Retinal pigment epithelial cell (primary cell): ENCODE measurements at regions not wholly inside any gene's neighbourhood (a gene's known extent, or its start where the extent isn't known, plus 50 kb on each side); places are given as distances from the start of the nearest gene placed in this dataset.

Experiments used
- DNase-seq: peaks from one replicate; pipeline ENCODE4 v3.0.0-alpha.2; 2010; ENCODE audit warnings: low read depth
- H3K4me3 ChIP-seq: 2 replicates; pipeline ENCODE4 v1.5.1; 2011; ENCODE audit warnings: mild to moderate bottlenecking, low read length, control low read depth, moderate library complexity
- TF ChIP-seq, protein P1 (sequence below): conservative IDR thresholded peaks from 2 replicates; pipeline ENCODE4 v1.5.1; 2011; ENCODE audit warnings: low read depth, low read length, control low read depth, inconsistent platforms

- TF ChIP-seq, protein P1, sequence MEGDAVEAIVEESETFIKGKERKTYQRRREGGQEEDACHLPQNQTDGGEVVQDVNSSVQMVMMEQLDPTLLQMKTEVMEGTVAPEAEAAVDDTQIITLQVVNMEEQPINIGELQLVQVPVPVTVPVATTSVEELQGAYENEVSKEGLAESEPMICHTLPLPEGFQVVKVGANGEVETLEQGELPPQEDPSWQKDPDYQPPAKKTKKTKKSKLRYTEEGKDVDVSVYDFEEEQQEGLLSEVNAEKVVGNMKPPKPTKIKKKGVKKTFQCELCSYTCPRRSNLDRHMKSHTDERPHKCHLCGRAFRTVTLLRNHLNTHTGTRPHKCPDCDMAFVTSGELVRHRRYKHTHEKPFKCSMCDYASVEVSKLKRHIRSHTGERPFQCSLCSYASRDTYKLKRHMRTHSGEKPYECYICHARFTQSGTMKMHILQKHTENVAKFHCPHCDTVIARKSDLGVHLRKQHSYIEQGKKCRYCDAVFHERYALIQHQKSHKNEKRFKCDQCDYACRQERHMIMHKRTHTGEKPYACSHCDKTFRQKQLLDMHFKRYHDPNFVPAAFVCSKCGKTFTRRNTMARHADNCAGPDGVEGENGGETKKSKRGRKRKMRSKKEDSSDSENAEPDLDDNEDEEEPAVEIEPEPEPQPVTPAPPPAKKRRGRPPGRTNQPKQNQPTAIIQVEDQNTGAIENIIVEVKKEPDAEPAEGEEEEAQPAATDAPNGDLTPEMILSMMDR, result no peak
- no peak for DNase-seq
- no peak overlapping the region for H3K4me3 ChIP-seq
Measured at GRCh38 chr3:19749448-19750017, 184.5 kb downstream of the EFHB start.

DNA sequence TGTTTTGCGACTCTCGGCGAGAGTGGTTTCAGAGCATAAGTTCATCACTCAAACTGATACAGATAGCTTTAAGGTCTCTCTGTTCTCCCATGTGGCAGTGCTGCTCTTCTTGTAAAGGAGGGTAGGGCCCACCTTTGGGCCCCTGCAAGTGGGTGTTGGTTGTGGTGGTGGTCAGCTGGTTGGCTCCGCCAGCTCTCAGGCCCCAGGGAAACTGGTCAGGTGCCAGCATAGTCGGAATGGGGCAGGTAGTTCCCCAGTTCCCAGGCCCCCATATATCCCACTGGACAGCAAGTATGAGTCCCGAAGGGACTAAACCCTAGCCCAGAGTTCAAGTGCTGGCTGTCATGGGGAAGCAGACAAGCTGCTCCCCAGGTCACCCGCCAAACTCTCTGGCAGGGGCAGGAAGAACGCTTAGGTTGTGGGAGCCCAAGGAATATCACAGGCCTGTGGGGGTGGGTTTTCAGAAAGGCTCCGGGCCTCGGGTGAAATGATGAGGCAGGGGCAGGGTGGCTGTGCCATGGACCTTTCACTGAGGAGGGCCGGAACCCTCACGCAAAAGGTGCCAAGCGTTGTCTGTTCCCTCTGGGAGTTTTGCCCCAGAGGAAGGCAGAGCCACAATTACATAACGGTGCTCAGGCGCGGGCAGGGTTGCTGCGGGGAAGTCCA, 185.1 kb downstream of the EFHB start:
- TF ChIP-seq, protein P1, result no peak
- H3K4me3 ChIP-seq, result no peak overlapping the region
- no peak for DNase-seq

- no peak for DNase-seq
- no peak overlapping the region for H3K4me3 ChIP-seq
- TF ChIP-seq, protein P1, result no peak
Measured at GRCh38 chr3:19744047-19744446, 190.0 kb downstream of the EFHB start.

GRCh38 chr3:19742935-19743334, 191.1 kb downstream of the EFHB start:
- DNase-seq, result no peak
- TF ChIP-seq, protein P1, result no peak

GRCh38 chr3:19739504-19739903, 194.5 kb downstream of the EFHB start:
- DNase-seq, result no peak
- no peak overlapping the region for H3K4me3 ChIP-seq
- TF ChIP-seq, protein P1, result no peak

More at GRCh38 chr3:19742935-19743334, 191.1 kb downstream of the EFHB start:
- H3K4me3 ChIP-seq, result no peak overlapping the region

DNA sequence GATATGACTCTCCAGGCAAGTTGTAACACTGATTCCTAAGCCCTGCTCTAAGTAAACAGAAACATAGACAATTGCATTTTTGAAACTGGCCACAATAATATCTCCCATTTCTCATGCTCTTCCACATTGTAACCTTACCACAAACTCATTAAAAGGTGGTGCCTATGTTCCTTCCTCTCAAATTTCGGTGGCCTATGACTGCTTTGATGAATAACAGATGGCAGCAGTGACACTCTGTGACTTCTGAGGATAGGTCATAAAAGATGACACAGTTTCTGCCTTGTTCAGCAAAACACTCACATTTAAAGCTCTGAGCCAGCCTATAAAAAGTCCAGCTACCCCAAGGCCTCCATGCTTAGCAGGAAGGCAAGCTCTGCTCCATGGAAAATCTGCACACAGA, 195.2 kb downstream of the EFHB start:
- DNase-seq, result no peak
- H3K4me3 ChIP-seq, result no peak overlapping the region
- TF ChIP-seq, protein P1, result no peak

- TF ChIP-seq, protein P1, result no peak
- H3K4me3 ChIP-seq, result no peak overlapping the region
- DNase-seq, result no peak
Measured at GRCh38 chr3:19735111-19735510, 198.9 kb downstream of the EFHB start.
